Uterus (tissue), 3 donors: ENCODE measurements at regions not wholly inside any gene's neighbourhood (a gene's known extent, or its start where the extent isn't known, plus 50 kb on each side); places are given as distances from the start of the nearest gene placed in this dataset.

Source experiments
- DNase-seq, 2 donors: peaks; one replicate each; pipeline ENCODE4 v3.0.0-alpha.2; 2019 to 2020
- H3K27ac ChIP-seq, 2 donors: fragments of 200-600 bp; sonication (generic); 1 replicate in 1 of 2; 2 replicates in 1 of 2; pipeline ENCODE4 v1.5.1; 2016 to 2018
- H3K27me3 ChIP-seq, 2 donors: fragments of 200-600 bp; sonication (generic); one replicate each; pipeline ENCODE4 v1.5.1; 2018 to 2019; ENCODE audit warnings: control low read depth in 1 of 2
- H3K36me3 ChIP-seq, 2 donors: fragments of 200-600 bp; sonication (generic); one replicate each; pipeline ENCODE4 v1.5.1; 2019; ENCODE audit warnings: control low read depth in 1 of 2
- H3K4me1 ChIP-seq, 2 donors: fragments of 200-600 bp; sonication (generic); one replicate each; pipeline ENCODE4 v1.5.1; 2018 to 2019; ENCODE audit warnings: control low read depth in 1 of 2
- H3K4me3 ChIP-seq, 2 donors: fragments of 200-600 bp; sonication (generic); 1 replicate in 1 of 2; 2 replicates in 1 of 2; pipeline ENCODE4 v1.5.1; 2018 to 2019; ENCODE audit warnings: mild to moderate bottlenecking in 1 of 2
- H3K9me3 ChIP-seq, 2 donors: fragments of 200-600 bp; sonication (generic); one replicate each; pipeline ENCODE4 v1.5.1; 2019; ENCODE audit warnings: control low read depth in 1 of 2
- CTCF ChIP-seq, 4 experiments: fragments of 200-600 bp in 2 of 4; fragments of 450-650 bp in 2 of 4; sonication (generic) in 2 of 4; IDR thresholded peaks; one replicate each; pipeline ENCODE4 v1.5.1; 2016 to 2019; ENCODE audit warnings: antibody characterized with exemption in 4 of 4, mild to moderate bottlenecking in 2 of 4, moderate library complexity in 1 of 4
- POLR2A ChIP-seq, 2 donors: fragments of 450-650 bp; IDR thresholded peaks; one replicate each; pipeline ENCODE4 v1.6.1; 2016; ENCODE audit warnings: antibody characterized with exemption in 2 of 2, mild to moderate bottlenecking in 1 of 2, moderate library complexity in 1 of 2
- intact Hi-C: fragments of 100-400 bp; cut with DNase I; formaldehyde crosslinking; loops from one replicate; pipeline ENCODE4 v1.15.1; 2023; ENCODE audit warnings: low total_unique reads
- donor health status: DM: yes; HTN: yes; CAD: no.

GRCh38 chr4:163806653-163807052, 312.2 kb downstream of the TMA16 start:
- Histone ChIP-seq H3K27me3 (no peaks in the 10 kb centered on the region), H3K9me3 (no peaks in the 10 kb centered on the region), H3K4me1 (no peaks in the 10 kb centered on the region), H3K27ac (no peak overlapping the region), H3K36me3 (no peaks in the 10 kb centered on the region), H3K4me3 (no peak overlapping the region)
- no peak for DNase-seq
- intact Hi-C loops = no loop called here
- TF ChIP-seq CTCF (IDR thresholded peaks at IDR 0.05) (no peak), POLR2A (IDR thresholded peaks at IDR 0.05) (no peak)

- intact Hi-C loops = no loop called here
- H3K9me3 ChIP-seq = no peaks in the 10 kb centered on the region
- TF ChIP-seq POLR2A (IDR thresholded peaks at IDR 0.05) = no peak
- no peak for TF ChIP-seq CTCF (IDR thresholded peaks at IDR 0.05)
- DNase-seq = no peak
- H3K27me3 ChIP-seq = no peaks in the 10 kb centered on the region
- no peak overlapping the region for H3K27ac ChIP-seq
- no peaks in the 10 kb centered on the region for H3K36me3 ChIP-seq
- no peaks in the 10 kb centered on the region for H3K4me1 ChIP-seq
- no peak overlapping the region for H3K4me3 ChIP-seq
These were observed 313.5 kb downstream of the TMA16 start for GRCh38 chr4:163808011-163808410.

GRCh38 chr4:163810755-163811154, 316.3 kb downstream of the TMA16 start:
- Histone ChIP-seq H3K4me1 (no peaks in the 10 kb centered on the region), H3K27me3 (no peaks in the 10 kb centered on the region), H3K36me3 (no peaks in the 10 kb centered on the region), H3K9me3 (no peaks in the 10 kb centered on the region), H3K27ac (no peak overlapping the region), H3K4me3 (no peak overlapping the region)
- no peak for DNase-seq
- intact Hi-C loops = no loop called here
- no peak for TF ChIP-seq POLR2A (IDR thresholded peaks at IDR 0.05)
- no peak for TF ChIP-seq CTCF (IDR thresholded peaks at IDR 0.05)

GRCh38 chr4:163815776-163816175, 321.3 kb downstream of the TMA16 start:
- Histone ChIP-seq H3K27ac (no peak overlapping the region), H3K9me3 (no peaks in the 10 kb centered on the region), H3K4me1 (no peaks in the 10 kb centered on the region), H3K27me3 (no peaks in the 10 kb centered on the region), H3K4me3 (no peak overlapping the region), H3K36me3 (no peaks in the 10 kb centered on the region)
- no peak for TF ChIP-seq POLR2A (IDR thresholded peaks at IDR 0.05)
- TF ChIP-seq CTCF (IDR thresholded peaks at IDR 0.05) = no peak
- DNase-seq = no peak
- intact Hi-C loops = no loop called here

- no peak for DNase-seq
- Histone ChIP-seq H3K4me3 (no peak overlapping the region), H3K36me3 (no peaks in the 10 kb centered on the region), H3K27ac (no peak overlapping the region), H3K9me3 (no peaks in the 10 kb centered on the region), H3K4me1 (no peaks in the 10 kb centered on the region), H3K27me3 (no peaks in the 10 kb centered on the region)
- intact Hi-C loops = no loop called here
- TF ChIP-seq POLR2A (IDR thresholded peaks at IDR 0.05) (no peak), CTCF (IDR thresholded peaks at IDR 0.05) (no peak)
These were observed 322.0 kb downstream of the TMA16 start for GRCh38 chr4:163816494-163816893.
